Suprapubic skin (tissue), 3 donors: ENCODE measurements at regions not wholly inside any gene's neighbourhood (a gene's known extent, or its start where the extent isn't known, plus 50 kb on each side); places are given as distances from the start of the nearest gene placed in this dataset.

Experiments used
- CTCF ChIP-seq, 2 donors: fragments of 200-600 bp in 1 of 2; fragments of 450-650 bp in 1 of 2; sonication (generic) in 1 of 2; IDR thresholded peaks; one replicate each; pipeline ENCODE4 v1.5.1; 2016 to 2019; ENCODE audit warnings: antibody characterized with exemption in 2 of 2, mild to moderate bottlenecking in 1 of 2, moderate library complexity in 1 of 2
- POLR2A ChIP-seq, 2 donors: fragments of 450-650 bp; IDR thresholded peaks; one replicate each; pipeline ENCODE4 v1.6.1; 2017; ENCODE audit warnings: antibody characterized with exemption in 2 of 2, mild to moderate bottlenecking in 2 of 2, moderate library complexity in 2 of 2

DNA sequence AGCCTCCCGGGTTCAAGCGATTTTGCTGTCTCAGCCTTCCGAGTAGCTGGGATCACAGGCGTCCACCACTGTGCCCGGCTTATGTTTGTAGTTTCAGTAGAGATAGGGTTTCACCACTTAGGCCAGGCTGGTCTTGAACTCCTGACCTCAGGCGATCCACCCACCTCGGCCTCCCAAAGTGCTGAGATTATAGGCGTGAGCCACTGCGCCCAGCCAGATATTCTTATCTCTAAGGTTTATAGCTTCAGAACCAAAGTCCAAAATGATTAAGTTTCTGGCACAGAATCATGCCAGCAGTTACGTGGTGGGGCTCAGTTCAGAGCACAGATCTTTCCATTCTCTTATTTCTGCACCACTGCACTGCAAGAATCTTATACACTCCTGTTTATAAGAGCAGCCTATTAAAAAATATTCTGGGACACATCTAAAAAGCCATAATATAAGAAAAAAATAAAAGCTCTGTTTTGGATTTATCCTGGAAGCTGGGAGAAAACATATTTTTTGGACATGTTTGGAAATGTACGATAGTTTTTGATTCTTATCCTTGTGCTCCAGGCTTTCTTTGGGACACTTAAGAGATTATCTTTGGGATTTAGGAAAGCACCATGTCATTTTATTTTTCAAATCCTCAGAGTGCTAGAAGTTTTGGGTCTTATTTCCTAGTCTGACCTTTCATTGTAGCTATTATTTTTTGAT is 129.6 kb downstream of the LMNTD1 start:
- TF ChIP-seq CTCF (IDR thresholded peaks at IDR 0.05) (no peak), POLR2A (IDR thresholded peaks at IDR 0.05) (no peak)
